Parathyroid adenoma (tissue), 2 donors: ENCODE measurements at regions not wholly inside any gene's neighbourhood (a gene's known extent, or its start where the extent isn't known, plus 50 kb on each side); places are given as distances from the start of the nearest gene placed in this dataset.

Source experiments
- H2AFZ ChIP-seq: fragments of 300-600 bp; sonication (generic); one replicate; pipeline ENCODE4 v1.7.0; 2017; ENCODE audit warnings: antibody characterized with exemption, mild to moderate bottlenecking
- H3K27ac ChIP-seq: fragments of 300-600 bp; sonication (generic); one replicate; pipeline ENCODE4 v1.7.0; 2017
- H3K27me3 ChIP-seq: fragments of 300-600 bp; sonication (generic); one replicate; pipeline ENCODE4 v1.7.0; 2017; ENCODE audit warnings: low read length; ENCODE audit not compliant: control insufficient read depth, insufficient read depth
- H3K36me3 ChIP-seq: fragments of 300-600 bp; sonication (generic); one replicate; pipeline ENCODE4 v1.7.0; 2017; ENCODE audit warnings: low read length; ENCODE audit not compliant: control insufficient read depth, insufficient read depth
- H3K4me1 ChIP-seq: fragments of 300-600 bp; sonication (generic); one replicate; pipeline ENCODE4 v1.7.0; 2017; ENCODE audit warnings: control low read depth
- H3K4me2 ChIP-seq: fragments of 300-600 bp; sonication (generic); one replicate; pipeline ENCODE4 v1.7.0; 2017; ENCODE audit warnings: low read length
- H3K4me3 ChIP-seq: fragments of 300-600 bp; sonication (generic); one replicate; pipeline ENCODE4 v1.7.0; 2017; ENCODE audit warnings: low read depth, low read length
- H3K79me2 ChIP-seq: fragments of 300-600 bp; sonication (generic); one replicate; pipeline ENCODE4 v1.7.0; 2017; ENCODE audit warnings: control low read depth
- H3K9ac ChIP-seq: fragments of 300-600 bp; sonication (generic); one replicate; pipeline ENCODE4 v1.7.0; 2017; ENCODE audit warnings: mild to moderate bottlenecking
- H3K9me3 ChIP-seq: fragments of 300-600 bp; sonication (generic); one replicate; pipeline ENCODE4 v1.7.0; 2017; ENCODE audit warnings: low read length; ENCODE audit not compliant: control insufficient read depth
- CTCF ChIP-seq: fragments of 300-600 bp; sonication (generic); IDR thresholded peaks from one replicate; pipeline ENCODE4 v1.7.0; 2017; ENCODE audit warnings: antibody characterized with exemption, mild to moderate bottlenecking
- donor health status: primary hyperparathyroidism.

GRCh38 chr6:147829835-147830234 is 321.3 kb downstream of the SAMD5 start:
- no peak overlapping the region for H3K4me3 ChIP-seq
- no peak overlapping the region for H3K4me2 ChIP-seq
- TF ChIP-seq CTCF, result no peak
- H3K9me3 ChIP-seq, result no peaks in the 10 kb centered on the region
- no peak overlapping the region for H3K9ac ChIP-seq
- no peaks in the 10 kb centered on the region for H3K79me2 ChIP-seq
- H3K27me3 ChIP-seq, result no peaks in the 10 kb centered on the region
- H2AFZ ChIP-seq, result no peak overlapping the region
- no peaks in the 10 kb centered on the region for H3K36me3 ChIP-seq
- no peak overlapping the region for H3K27ac ChIP-seq
- no peaks in the 10 kb centered on the region for H3K4me1 ChIP-seq

- Histone ChIP-seq H3K9me3 (no peaks in the 10 kb centered on the region), H2AFZ (no peak overlapping the region), H3K27me3 (no peaks in the 10 kb centered on the region), H3K9ac (no peak overlapping the region), H3K4me2 (no peak overlapping the region), H3K79me2 (no peaks in the 10 kb centered on the region), H3K4me1 (no peaks in the 10 kb centered on the region), H3K4me3 (no peak overlapping the region), H3K27ac (no peak overlapping the region), H3K36me3 (no peaks in the 10 kb centered on the region)
- TF ChIP-seq CTCF, result no peak
Measured at GRCh38 chr6:147831356-147831755, 322.9 kb downstream of the SAMD5 start.

GRCh38 chr6:147833607-147834006 is 325.1 kb downstream of the SAMD5 start:
- no peak overlapping the region for H3K9ac ChIP-seq
- no peaks in the 10 kb centered on the region for H3K79me2 ChIP-seq
- no peaks in the 10 kb centered on the region for H3K27me3 ChIP-seq
- H2AFZ ChIP-seq, result no peak overlapping the region
- no peak overlapping the region for H3K27ac ChIP-seq
- H3K4me3 ChIP-seq, result no peak overlapping the region
- no peak overlapping the region for H3K4me2 ChIP-seq
- no peaks in the 10 kb centered on the region for H3K4me1 ChIP-seq
- no peak for TF ChIP-seq CTCF
- H3K9me3 ChIP-seq, result no peaks in the 10 kb centered on the region
- H3K36me3 ChIP-seq, result no peaks in the 10 kb centered on the region

GRCh38 chr6:147834084-147834776 is 325.7 kb downstream of the SAMD5 start:
- Histone ChIP-seq H3K9ac (no peak overlapping the region), H3K79me2 (no peaks in the 10 kb centered on the region), H2AFZ (no peak overlapping the region), H3K36me3 (no peaks in the 10 kb centered on the region), H3K4me1 (no peaks in the 10 kb centered on the region), H3K4me3 (no peak overlapping the region), H3K9me3 (no peaks in the 10 kb centered on the region), H3K27ac (no peak overlapping the region), H3K4me2 (no peak overlapping the region), H3K27me3 (no peaks in the 10 kb centered on the region)
- no peak for TF ChIP-seq CTCF

- Histone ChIP-seq H3K9me3 (no peaks in the 10 kb centered on the region), H3K4me2 (no peak overlapping the region), H3K4me3 (no peak overlapping the region), H3K9ac (no peak overlapping the region), H3K4me1 (no peaks in the 10 kb centered on the region), H3K79me2 (no peaks in the 10 kb centered on the region), H3K27me3 (no peaks in the 10 kb centered on the region), H2AFZ (no peak overlapping the region), H3K36me3 (no peaks in the 10 kb centered on the region), H3K27ac (no peak overlapping the region)
- no peak for TF ChIP-seq CTCF
Measured at GRCh38 chr6:147837540-147837939, 329.1 kb downstream of the SAMD5 start.
